Caco-2 (cell line): ENCODE measurements at regions not wholly inside any gene's neighbourhood (a gene's known extent, or its start where the extent isn't known, plus 50 kb on each side); places are given as distances from the start of the nearest gene placed in this dataset.

Source experiments
- BruUV-seq: library from RNA; stranded (reverse); fragments of 400-500 nt; replicated peaks from 2 replicates; lab custom pipeline; 2021; lab: Mats Ljungman, UMichigan
- CTCF ChIA-PET: fragments of 300-600 bp; sonication (Branson Sonifier 250); formaldehyde crosslinking; loops from one replicate; lab custom pipeline; 2022; ENCODE audit warnings: antibody characterized with exemption; lab: Charles Lee
- POLR2A ChIA-PET: fragments of 300-600 bp; sonication (Branson Sonifier 250); formaldehyde crosslinking; loops from one replicate; lab custom pipeline; 2022; ENCODE audit warnings: antibody characterized with exemption; lab: Charles Lee
- DNase-seq, 2 experiments: peaks; one replicate each; pipeline versions ENCODE4 v3.0.0 to v3.0.0-alpha.2; 2020 to 2022
- H3K27me3 ChIP-seq: replicated peaks from 2 replicates; pipeline ENCODE4 v1.6.0; 2011; ENCODE audit warnings: low read length; ENCODE audit not compliant: control insufficient read depth, insufficient read depth
- H3K36me3 ChIP-seq: 2 replicates; pipeline ENCODE4 v1.5.1; 2011; ENCODE audit warnings: low read length; ENCODE audit not compliant: control insufficient read depth, insufficient read depth
- H3K4me1 ChIP-seq: fragments of 250-450 bp; sonication (Bioruptor Pico); 2 replicates; pipeline ENCODE4 v1.5.1; 2020; ENCODE audit warnings: mild to moderate bottlenecking
- H3K4me3 ChIP-seq: 2 replicates; pipeline ENCODE4 v1.5.1; 2011; ENCODE audit warnings: low read depth, mild to moderate bottlenecking, control low read depth, low read length
- H3K9me3 ChIP-seq: fragments of 250-450 bp; sonication (Bioruptor Pico); 2 replicates; pipeline ENCODE4 v1.5.1; 2020; ENCODE audit warnings: mild to moderate bottlenecking, moderate library complexity
- H3K27ac Mint-ChIP-seq: one replicate; pipeline ENCODE4 v1.8.0; 2022; ENCODE audit warnings: mixed read lengths; ENCODE audit not compliant: unreplicated experiment
- H3K27me3 Mint-ChIP-seq: one replicate; pipeline ENCODE4 v1.8.0; 2022; ENCODE audit warnings: mixed read lengths; ENCODE audit not compliant: insufficient read depth, unreplicated experiment
- H3K36me3 Mint-ChIP-seq: one replicate; pipeline ENCODE4 v1.8.0; 2022; ENCODE audit warnings: mild to moderate bottlenecking, mixed read lengths; ENCODE audit not compliant: insufficient read depth, unreplicated experiment
- H3K4me1 Mint-ChIP-seq: one replicate; pipeline ENCODE4 v1.8.0; 2022; ENCODE audit warnings: low read depth, mixed read lengths; ENCODE audit not compliant: unreplicated experiment
- H3K4me3 Mint-ChIP-seq: one replicate; pipeline ENCODE4 v1.8.0; 2022; ENCODE audit warnings: mild to moderate bottlenecking, moderate library complexity, mixed read lengths; ENCODE audit not compliant: unreplicated experiment
- H3K9me3 Mint-ChIP-seq: one replicate; pipeline ENCODE4 v1.8.0; 2022; ENCODE audit warnings: mixed read lengths; ENCODE audit not compliant: unreplicated experiment
- CTCF ChIP-seq, 2 experiments: fragments of 200-600 bp in 1 of 2; IDR thresholded peaks; 1 replicate in 1 of 2; 2 replicates in 1 of 2; pipeline versions ENCODE4 v1.5.1 to v1.8.0; 2011 to 2022; ENCODE audit warnings: antibody characterized with exemption in 1 of 2, control low read depth in 1 of 2, inconsistent platforms in 1 of 2, low read depth in 1 of 2, low read length in 1 of 2, mild to moderate bottlenecking in 1 of 2, moderate library complexity in 1 of 2; ENCODE audit not compliant: insufficient read depth in 1 of 2, severe bottlenecking in 1 of 2, unreplicated experiment in 1 of 2
- intact Hi-C: fragments of 100-400 bp; cut with micrococcal nuclease; formaldehyde crosslinking; loops from one replicate; pipeline ENCODE4 v1.10.0; 2022; ENCODE audit not compliant: unreplicated experiment

GRCh38 chr4:175988511-175988910, 77.1 kb upstream of the WDR17 start:
- no peak overlapping the region for H3K4me3 ChIP-seq
- no TSS peak for BruUV-seq
- ChIA-PET POLR2A (no interaction called here), CTCF (no interaction called here)
- Mint-ChIP-seq H3K4me1 (no peaks in the 10 kb centered on the region), H3K36me3 (no peaks in the 10 kb centered on the region), H3K9me3 (no peaks in the 10 kb centered on the region), H3K27me3 (no peaks in the 10 kb centered on the region), H3K4me3 (no peak overlapping the region), H3K27ac (no peak overlapping the region)
- H3K9me3 ChIP-seq = no peaks in the 10 kb centered on the region
- no peaks in the 10 kb centered on the region for H3K27me3 ChIP-seq
- H3K4me1 ChIP-seq = no peaks in the 10 kb centered on the region
- intact Hi-C loops = no loop called here
- no peaks in the 10 kb centered on the region for H3K36me3 ChIP-seq
- no peak for TF ChIP-seq CTCF (IDR thresholded peaks at IDR 0.05; ENCODE audit: insufficient read depth in 1 of 2, low read depth in 1 of 2, low read length in 1 of 2, severe bottlenecking in 1 of 2, unreplicated experiment in 1 of 2)
- DNase-seq = no peak

- Mint-ChIP-seq H3K36me3 (no peaks in the 10 kb centered on the region), H3K4me1 (no peaks in the 10 kb centered on the region), H3K4me3 (no peak overlapping the region), H3K9me3 (no peaks in the 10 kb centered on the region), H3K27ac (no peak overlapping the region), H3K27me3 (peaks cover 4% of the 10 kb centered on the region)
- H3K9me3 ChIP-seq = no peaks in the 10 kb centered on the region
- intact Hi-C loops = no loop called here
- H3K36me3 ChIP-seq = no peaks in the 10 kb centered on the region
- no TSS peak for BruUV-seq
- H3K4me3 ChIP-seq = no peak overlapping the region
- H3K4me1 ChIP-seq = no peaks in the 10 kb centered on the region
- TF ChIP-seq CTCF (IDR thresholded peaks at IDR 0.05; ENCODE audit: insufficient read depth in 1 of 2, low read depth in 1 of 2, low read length in 1 of 2, severe bottlenecking in 1 of 2, unreplicated experiment in 1 of 2) = no peak
- no peak for DNase-seq
- no peaks in the 10 kb centered on the region for H3K27me3 ChIP-seq
- ChIA-PET POLR2A (no interaction called here), CTCF (no interaction called here)
These were observed 69.4 kb upstream of the WDR17 start for GRCh38 chr4:175996206-175996605.

- no peak overlapping the region for H3K4me3 Mint-ChIP-seq
- CTCF ChIA-PET = no interaction called here
- BruUV-seq = no TSS peak
- H3K9me3 Mint-ChIP-seq = no peaks in the 10 kb centered on the region
- intact Hi-C loops = no loop called here
- Histone ChIP-seq H3K27me3 (no peaks in the 10 kb centered on the region), H3K4me1 (no peaks in the 10 kb centered on the region), H3K36me3 (no peaks in the 10 kb centered on the region), H3K9me3 (no peaks in the 10 kb centered on the region), H3K4me3 (no peak overlapping the region)
- TF ChIP-seq CTCF (IDR thresholded peaks at IDR 0.05; ENCODE audit: insufficient read depth in 1 of 2, low read depth in 1 of 2, low read length in 1 of 2, severe bottlenecking in 1 of 2, unreplicated experiment in 1 of 2) = no peak
- no peaks in the 10 kb centered on the region for H3K36me3 Mint-ChIP-seq
- H3K27me3 Mint-ChIP-seq = peaks cover 4% of the 10 kb centered on the region
- no peaks in the 10 kb centered on the region for H3K4me1 Mint-ChIP-seq
- POLR2A ChIA-PET = no interaction called here
- no peak for DNase-seq
- H3K27ac Mint-ChIP-seq = no peak overlapping the region
These were observed 68.3 kb upstream of the WDR17 start for GRCh38 chr4:175997291-175997690.
